Osteoblast (primary cell): ENCODE measurements at regions not wholly inside any gene's neighbourhood (a gene's known extent, or its start where the extent isn't known, plus 50 kb on each side); places are given as distances from the start of the nearest gene placed in this dataset.

Source experiments
- DNase-seq: peaks from one replicate; pipeline ENCODE4 v3.0.0; 2011; ENCODE audit warnings: low spot score, mixed read lengths; ENCODE audit not compliant: insufficient read length; ENCODE audit errors: missing footprints
- H2AFZ ChIP-seq: 2 replicates; pipeline ENCODE4 v1.6.0; 2011; ENCODE audit warnings: mild to moderate bottlenecking, low read length
- H3K27ac ChIP-seq: 2 replicates; pipeline ENCODE4 v1.5.1; 2011; ENCODE audit warnings: mild to moderate bottlenecking, low read depth, low read length, moderate library complexity
- H3K27me3 ChIP-seq: 2 replicates; pipeline ENCODE4 v1.6.0; 2012; ENCODE audit warnings: mild to moderate bottlenecking, control low read depth, inconsistent platforms, low read length, moderate library complexity; ENCODE audit not compliant: insufficient read depth
- H3K36me3 ChIP-seq: 2 replicates; pipeline ENCODE4 v1.5.1; 2011; ENCODE audit warnings: mild to moderate bottlenecking, low read length, control low read depth, moderate library complexity; ENCODE audit not compliant: insufficient read depth
- H3K4me1 ChIP-seq: 2 replicates; pipeline ENCODE4 v1.5.1; 2011; ENCODE audit warnings: mild to moderate bottlenecking, low read length, control low read depth, moderate library complexity; ENCODE audit not compliant: insufficient read depth
- H3K4me2 ChIP-seq: 2 replicates; pipeline ENCODE4 v1.6.0; 2011; ENCODE audit warnings: mild to moderate bottlenecking, low read length; ENCODE audit not compliant: insufficient read depth
- H3K4me3 ChIP-seq: fragments of 200-600 bp; sonication (generic); 3 replicates; pipeline ENCODE4 v1.5.1; 2012; ENCODE audit warnings: mild to moderate bottlenecking, low read length, inconsistent platforms; ENCODE audit not compliant: insufficient read depth
- H3K79me2 ChIP-seq: 2 replicates; pipeline ENCODE4 v1.6.0; 2012; ENCODE audit warnings: mild to moderate bottlenecking, low read length, control low read depth, inconsistent platforms; ENCODE audit not compliant: insufficient read depth
- H3K9me3 ChIP-seq: 2 replicates; pipeline ENCODE4 v1.5.1; 2011; ENCODE audit warnings: low read depth, low read length, control low read depth
- H4K20me1 ChIP-seq: 2 replicates; pipeline ENCODE4 v1.6.0; 2012; ENCODE audit warnings: mild to moderate bottlenecking, low read length, control low read depth; ENCODE audit not compliant: insufficient read depth
- CTCF ChIP-seq: IDR thresholded peaks from 2 replicates; pipeline ENCODE4 v1.5.1; 2011; ENCODE audit warnings: mild to moderate bottlenecking, low read depth, low read length, moderate library complexity; ENCODE audit errors: extremely low read depth

DNA sequence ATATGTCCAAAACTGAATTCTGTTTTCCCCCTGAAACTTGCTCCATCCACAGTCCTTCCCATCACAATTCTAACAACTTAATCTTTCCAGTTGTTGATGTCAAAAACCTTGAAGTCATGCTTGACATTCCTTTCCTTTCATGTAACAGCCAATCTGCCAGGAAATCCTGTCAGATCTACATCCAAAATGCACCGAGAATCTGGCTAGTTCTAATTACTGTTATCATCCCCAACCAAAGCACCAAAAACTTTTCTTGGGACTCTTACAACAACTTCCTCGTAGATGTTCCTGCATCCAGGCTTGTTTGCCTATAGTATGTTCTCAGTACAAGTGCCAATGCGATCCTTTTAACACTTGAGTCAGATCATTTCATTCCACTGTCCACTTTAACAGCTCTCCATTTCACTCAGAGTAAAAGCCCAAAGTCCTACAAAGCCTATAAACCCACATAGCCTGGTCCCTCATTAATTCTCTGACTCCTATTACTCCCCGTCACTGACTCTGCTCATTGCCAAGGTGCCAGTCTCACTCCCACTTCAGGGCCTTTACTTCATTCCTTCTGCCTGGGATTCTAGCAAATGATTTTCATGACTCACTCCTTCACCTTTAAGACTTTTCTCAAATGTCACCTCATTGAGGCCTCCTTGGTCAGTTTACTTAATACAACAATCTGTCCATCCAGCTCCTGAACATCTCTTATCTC lies 493.2 kb upstream of the NFIA start:
- no peak for TF ChIP-seq CTCF

GRCh38 chr1:60584371-60584770 lies 498.0 kb upstream of the NFIA start:
- H3K4me2 ChIP-seq: no peak overlapping the region

More for the DNA sequence above, 493.2 kb upstream of the NFIA start:
- no peaks in the 10 kb centered on the region for H3K36me3 ChIP-seq
- no peak for DNase-seq
- no peaks in the 10 kb centered on the region for H3K4me1 ChIP-seq
- H2AFZ ChIP-seq: no peak overlapping the region
- H3K9me3 ChIP-seq: no peaks in the 10 kb centered on the region
- no peaks in the 10 kb centered on the region for H3K79me2 ChIP-seq
- no peaks in the 10 kb centered on the region for H4K20me1 ChIP-seq
- no peak overlapping the region for H3K27ac ChIP-seq
- H3K4me2 ChIP-seq: no peak overlapping the region
- no peak overlapping the region for H3K4me3 ChIP-seq
- H3K27me3 ChIP-seq: no peaks in the 10 kb centered on the region

DNA sequence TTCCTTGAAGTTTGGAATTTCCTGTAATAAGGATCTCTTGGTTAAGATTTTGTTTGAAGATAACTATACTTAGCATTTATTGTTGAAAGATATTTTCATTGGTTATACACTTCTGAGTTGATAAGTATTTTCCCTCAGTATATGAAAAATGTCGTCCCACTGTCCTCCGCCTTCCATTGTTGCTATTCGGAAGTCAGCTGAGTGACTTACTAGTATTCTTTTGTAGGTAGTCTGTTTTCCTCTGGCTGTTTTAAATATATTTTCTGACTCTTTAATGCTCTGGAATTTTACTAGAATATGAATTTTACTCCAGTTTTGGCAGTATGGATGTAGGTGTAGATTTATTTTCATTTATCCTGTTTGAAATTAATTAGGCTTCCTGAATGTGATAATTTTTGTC lies 498.7 kb upstream of the NFIA start:
- H3K27me3 ChIP-seq: no peaks in the 10 kb centered on the region
- no peak overlapping the region for H3K27ac ChIP-seq
- no peak overlapping the region for H3K4me2 ChIP-seq
- no peak overlapping the region for H2AFZ ChIP-seq
- H3K79me2 ChIP-seq: no peaks in the 10 kb centered on the region
- no peaks in the 10 kb centered on the region for H3K36me3 ChIP-seq
- no peaks in the 10 kb centered on the region for H3K9me3 ChIP-seq
- peak; percentile 46 for DNase-seq
- TF ChIP-seq CTCF: no peak
- no peak overlapping the region for H3K4me3 ChIP-seq
- no peaks in the 10 kb centered on the region for H3K4me1 ChIP-seq
- no peaks in the 10 kb centered on the region for H4K20me1 ChIP-seq

More at GRCh38 chr1:60584371-60584770, 498.0 kb upstream of the NFIA start:
- Histone ChIP-seq H3K27me3 (no peaks in the 10 kb centered on the region), H3K79me2 (no peaks in the 10 kb centered on the region), H3K27ac (no peak overlapping the region), H3K4me1 (no peaks in the 10 kb centered on the region), H2AFZ (no peak overlapping the region), H4K20me1 (no peaks in the 10 kb centered on the region), H3K36me3 (no peaks in the 10 kb centered on the region), H3K9me3 (no peaks in the 10 kb centered on the region), H3K4me3 (no peak overlapping the region)
- no peak for DNase-seq
- no peak for TF ChIP-seq CTCF

DNA sequence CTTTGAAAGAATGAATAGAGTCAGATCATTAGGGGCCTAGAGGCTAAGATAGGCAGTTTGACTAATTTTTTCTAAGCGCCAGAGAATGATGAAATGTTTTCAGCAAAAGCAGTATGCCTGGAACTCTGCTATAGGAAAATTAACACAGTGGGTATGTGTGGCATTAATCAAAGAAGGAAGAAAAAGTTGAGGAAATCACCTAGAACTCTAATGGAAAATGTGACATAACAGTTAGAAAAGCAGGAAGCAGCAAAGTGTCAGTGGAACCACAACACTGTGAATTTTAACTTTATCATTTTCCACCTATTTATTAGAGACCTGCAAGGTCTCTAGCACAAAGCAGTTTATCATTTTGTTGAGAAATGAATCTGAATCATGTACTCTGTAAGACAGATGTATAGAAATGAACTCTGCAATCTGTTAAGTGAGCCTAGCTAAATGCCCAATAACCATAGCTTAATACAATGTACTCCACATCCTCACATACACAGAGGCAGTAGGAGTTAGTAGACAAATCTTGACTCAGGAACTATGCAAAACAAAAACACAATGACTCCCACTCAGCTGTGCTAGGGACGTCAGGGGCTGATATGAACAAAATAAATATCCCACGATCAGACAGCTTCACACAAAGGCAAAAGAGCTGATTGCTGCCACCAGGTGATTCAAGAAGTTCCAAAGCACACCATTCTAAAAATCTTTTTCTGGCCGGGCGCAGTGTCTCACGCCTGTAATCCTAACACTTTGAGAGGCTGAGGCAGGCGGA lies 500.7 kb upstream of the NFIA start:
- no peak overlapping the region for H3K27ac ChIP-seq
- no peak overlapping the region for H3K4me3 ChIP-seq
- no peak overlapping the region for H2AFZ ChIP-seq
- no peak for DNase-seq
- H3K4me1 ChIP-seq: no peaks in the 10 kb centered on the region
- no peaks in the 10 kb centered on the region for H3K79me2 ChIP-seq
- H3K4me2 ChIP-seq: no peak overlapping the region
- no peaks in the 10 kb centered on the region for H3K27me3 ChIP-seq
- H3K36me3 ChIP-seq: no peaks in the 10 kb centered on the region
- H3K9me3 ChIP-seq: no peaks in the 10 kb centered on the region
- TF ChIP-seq CTCF: no peak
- no peaks in the 10 kb centered on the region for H4K20me1 ChIP-seq
